MM.1S (cell line): ENCODE measurements at regions not wholly inside any gene's neighbourhood (a gene's known extent, or its start where the extent isn't known, plus 50 kb on each side); places are given as distances from the start of the nearest gene placed in this dataset.

ENCODE experiments used
- DNase-seq: peaks from one replicate; pipeline ENCODE4 v3.0.0-alpha.2; 2015
- H2AFZ ChIP-seq: fragments of 300-600 bp; sonication (generic); 2 replicates; pipeline ENCODE4 v1.6.0; 2016; ENCODE audit warnings: antibody characterized with exemption, low read length
- H3F3A ChIP-seq: fragments of 300-600 bp; sonication (generic); 2 replicates; pipeline ENCODE4 v1.6.1; 2016; ENCODE audit warnings: mild to moderate bottlenecking, antibody characterized with exemption, low read length, moderate library complexity, mixed read lengths; ENCODE audit not compliant: insufficient read depth
- H3K27ac ChIP-seq: fragments of 300-600 bp; sonication (generic); 2 replicates; pipeline ENCODE4 v1.5.1; 2016; ENCODE audit warnings: mild to moderate bottlenecking, low read length
- H3K27me3 ChIP-seq: fragments of 300-600 bp; sonication (generic); replicated peaks from 2 replicates; pipeline ENCODE4 v1.6.0; 2016; ENCODE audit warnings: low read length; ENCODE audit not compliant: insufficient read depth
- H3K36me3 ChIP-seq: fragments of 300-600 bp; sonication (generic); replicated peaks from 2 replicates; pipeline ENCODE4 v1.6.1; 2016; ENCODE audit warnings: mild to moderate bottlenecking, low read length, mixed read lengths; ENCODE audit not compliant: insufficient read depth
- H3K4me1 ChIP-seq: fragments of 300-600 bp; sonication (generic); 2 replicates; pipeline ENCODE4 v1.6.1; 2016; ENCODE audit warnings: low read length, mixed read lengths
- H3K4me2 ChIP-seq: fragments of 300-600 bp; sonication (generic); 2 replicates; pipeline ENCODE4 v1.6.0; 2016; ENCODE audit warnings: low read depth, low read length
- H3K4me3 ChIP-seq: fragments of 300-600 bp; sonication (generic); 2 replicates; pipeline ENCODE4 v1.5.1; 2016; ENCODE audit warnings: low read length, mixed read lengths
- H3K79me2 ChIP-seq: fragments of 300-600 bp; sonication (generic); 2 replicates; pipeline ENCODE4 v1.6.1; 2016; ENCODE audit warnings: mixed run types, low read length, mixed read lengths
- H3K9ac ChIP-seq: fragments of 300-600 bp; sonication (generic); 2 replicates; pipeline ENCODE4 v1.6.1; 2016; ENCODE audit warnings: low read length, mixed read lengths
- H3K9me2 ChIP-seq: fragments of 300-600 bp; sonication (generic); replicated peaks from 2 replicates; pipeline ENCODE4 v1.6.1; 2016; ENCODE audit warnings: mild to moderate bottlenecking, low read length, mixed read lengths; ENCODE audit not compliant: insufficient read depth
- H3K9me3 ChIP-seq: fragments of 300-600 bp; sonication (generic); replicated peaks from 2 replicates; pipeline ENCODE4 v1.6.1; 2016; ENCODE audit warnings: mild to moderate bottlenecking, low read length, mixed read lengths; ENCODE audit not compliant: insufficient read depth
- H4K20me1 ChIP-seq: fragments of 300-600 bp; sonication (generic); 2 replicates; pipeline ENCODE4 v1.6.1; 2016; ENCODE audit warnings: mild to moderate bottlenecking, low read length, moderate library complexity, mixed read lengths; ENCODE audit not compliant: insufficient read depth
- CTCF ChIP-seq: fragments of 300-600 bp; sonication (generic); IDR thresholded peaks from 2 replicates; pipeline ENCODE4 v1.5.1; 2016; ENCODE audit warnings: antibody characterized with exemption, low read length, mixed read lengths
- EZH2 ChIP-seq: fragments of 300-600 bp; sonication (generic); optimal IDR thresholded peaks from 2 replicates; pipeline ENCODE3; 2017; ENCODE audit warnings: low read depth, mild to moderate bottlenecking, antibody characterized with exemption, low read length, mixed read lengths
- EZH2phosphoT487 ChIP-seq: fragments of 300-600 bp; sonication (generic); IDR thresholded peaks from 2 replicates; pipeline ENCODE4 v1.6.1; 2018; ENCODE audit warnings: antibody characterized with exemption, low read length

- no peaks in the 10 kb centered on the region for H3K36me3 ChIP-seq
- H3K9me3 ChIP-seq, result no peaks in the 10 kb centered on the region
- H3K9me2 ChIP-seq, result no peaks in the 10 kb centered on the region
- no peaks in the 10 kb centered on the region for H4K20me1 ChIP-seq
- H3K27ac ChIP-seq, result no peak overlapping the region
- no peak overlapping the region for H3K9ac ChIP-seq
- no peaks in the 10 kb centered on the region for H3K27me3 ChIP-seq
- no peak for TF ChIP-seq EZH2
- no peak for TF ChIP-seq EZH2phosphoT487
- TF ChIP-seq CTCF, result no peak
- H3K4me1 ChIP-seq, result no peaks in the 10 kb centered on the region
- H3K79me2 ChIP-seq, result no peaks in the 10 kb centered on the region
- H3F3A ChIP-seq, result no peaks in the 10 kb centered on the region
- no peak for DNase-seq
- no peak overlapping the region for H3K4me2 ChIP-seq
- no peak overlapping the region for H2AFZ ChIP-seq
- no peak overlapping the region for H3K4me3 ChIP-seq
Observed at GRCh38 chr12:41801261-41801660, 343.4 kb downstream of the GXYLT1 start.

GRCh38 chr12:41799671-41800070, 345.0 kb downstream of the GXYLT1 start:
- no peaks in the 10 kb centered on the region for H3F3A ChIP-seq
- no peaks in the 10 kb centered on the region for H3K4me1 ChIP-seq
- H3K4me3 ChIP-seq, result no peak overlapping the region
- no peak overlapping the region for H2AFZ ChIP-seq
- H3K9ac ChIP-seq, result no peak overlapping the region
- H3K27me3 ChIP-seq, result no peaks in the 10 kb centered on the region
- no peaks in the 10 kb centered on the region for H3K9me3 ChIP-seq
- DNase-seq, result no peak
- H3K4me2 ChIP-seq, result no peak overlapping the region
- H3K79me2 ChIP-seq, result no peaks in the 10 kb centered on the region
- TF ChIP-seq CTCF, result no peak
- TF ChIP-seq EZH2, result no peak
- no peak for TF ChIP-seq EZH2phosphoT487
- no peak overlapping the region for H3K27ac ChIP-seq
- H3K9me2 ChIP-seq, result no peaks in the 10 kb centered on the region
- H4K20me1 ChIP-seq, result no peaks in the 10 kb centered on the region
- no peaks in the 10 kb centered on the region for H3K36me3 ChIP-seq

- no peaks in the 10 kb centered on the region for H3K4me1 ChIP-seq
- no peaks in the 10 kb centered on the region for H3K27me3 ChIP-seq
- no peaks in the 10 kb centered on the region for H3K9me3 ChIP-seq
- H3K27ac ChIP-seq, result no peak overlapping the region
- H3K36me3 ChIP-seq, result no peaks in the 10 kb centered on the region
- H3K9me2 ChIP-seq, result no peaks in the 10 kb centered on the region
- no peak overlapping the region for H2AFZ ChIP-seq
- no peak for DNase-seq
- H3K4me3 ChIP-seq, result no peak overlapping the region
- TF ChIP-seq CTCF (no peak), EZH2phosphoT487 (no peak), EZH2 (no peak)
- H3K4me2 ChIP-seq, result no peak overlapping the region
- no peaks in the 10 kb centered on the region for H3K79me2 ChIP-seq
- H3F3A ChIP-seq, result no peaks in the 10 kb centered on the region
- H3K9ac ChIP-seq, result no peak overlapping the region
- no peaks in the 10 kb centered on the region for H4K20me1 ChIP-seq
Observed at GRCh38 chr12:41795910-41796309, 348.8 kb downstream of the GXYLT1 start.
